ENCODE measurements at regions not wholly inside any gene's neighbourhood (a gene's known extent, or its start where the extent isn't known, plus 50 kb on each side); places are given as distances from the start of the nearest gene placed in this dataset.

DNA sequence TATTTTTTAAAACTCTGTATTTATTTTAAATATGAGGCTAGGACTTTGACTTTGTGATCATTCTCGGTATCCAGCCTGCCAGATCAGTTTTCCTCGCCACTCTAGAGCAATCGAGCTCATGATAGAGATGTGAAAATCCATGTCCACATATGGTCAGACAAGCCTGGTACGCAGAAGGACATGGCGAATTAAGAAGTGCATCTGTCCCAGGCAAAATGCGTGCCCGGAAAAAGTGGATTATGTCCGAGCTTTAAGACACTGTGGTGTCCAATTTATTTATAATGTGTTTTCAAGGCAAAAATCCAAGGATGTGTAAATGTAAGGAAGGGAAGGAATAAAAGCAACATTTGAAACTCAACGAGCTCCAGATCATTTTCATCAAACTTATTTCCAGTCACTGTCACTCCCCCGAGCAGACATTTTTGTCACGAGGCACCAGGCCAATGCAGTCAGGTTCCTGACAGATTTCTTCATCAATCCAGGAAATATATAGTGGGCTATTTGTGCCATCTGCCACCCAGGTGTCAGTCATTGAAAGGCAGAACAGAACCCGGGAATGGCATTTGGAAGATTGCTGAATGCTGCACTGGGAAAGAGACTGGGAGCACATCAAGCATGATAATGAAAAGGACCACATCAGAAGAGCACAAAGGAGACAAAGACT lies 825.7 kb downstream of the SQOR start:
- DNase-seq (ENCODE audit: extremely low read depth, low read depth): no peak

DNA sequence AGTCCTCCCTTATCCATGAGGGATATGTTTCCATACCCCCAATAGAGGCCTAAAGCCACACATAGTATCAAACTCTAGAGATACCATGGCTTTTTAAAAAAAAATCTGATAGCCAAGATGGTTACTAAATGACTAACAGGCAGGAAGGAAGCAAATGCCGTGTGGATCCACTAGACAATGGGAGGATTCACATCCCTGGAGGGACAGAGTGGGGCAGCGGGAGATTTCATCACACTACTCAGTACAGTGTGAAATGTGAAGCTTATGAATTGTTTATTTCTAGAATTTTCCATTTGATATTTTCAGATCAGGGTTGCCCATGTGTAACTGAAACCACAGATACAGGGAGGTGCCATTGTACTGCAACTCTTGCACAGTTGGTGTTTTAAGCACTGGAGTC lies 826.6 kb downstream of the SQOR start:
- TF ChIP-seq, protein P1, sequence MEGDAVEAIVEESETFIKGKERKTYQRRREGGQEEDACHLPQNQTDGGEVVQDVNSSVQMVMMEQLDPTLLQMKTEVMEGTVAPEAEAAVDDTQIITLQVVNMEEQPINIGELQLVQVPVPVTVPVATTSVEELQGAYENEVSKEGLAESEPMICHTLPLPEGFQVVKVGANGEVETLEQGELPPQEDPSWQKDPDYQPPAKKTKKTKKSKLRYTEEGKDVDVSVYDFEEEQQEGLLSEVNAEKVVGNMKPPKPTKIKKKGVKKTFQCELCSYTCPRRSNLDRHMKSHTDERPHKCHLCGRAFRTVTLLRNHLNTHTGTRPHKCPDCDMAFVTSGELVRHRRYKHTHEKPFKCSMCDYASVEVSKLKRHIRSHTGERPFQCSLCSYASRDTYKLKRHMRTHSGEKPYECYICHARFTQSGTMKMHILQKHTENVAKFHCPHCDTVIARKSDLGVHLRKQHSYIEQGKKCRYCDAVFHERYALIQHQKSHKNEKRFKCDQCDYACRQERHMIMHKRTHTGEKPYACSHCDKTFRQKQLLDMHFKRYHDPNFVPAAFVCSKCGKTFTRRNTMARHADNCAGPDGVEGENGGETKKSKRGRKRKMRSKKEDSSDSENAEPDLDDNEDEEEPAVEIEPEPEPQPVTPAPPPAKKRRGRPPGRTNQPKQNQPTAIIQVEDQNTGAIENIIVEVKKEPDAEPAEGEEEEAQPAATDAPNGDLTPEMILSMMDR (IDR thresholded peaks at IDR 0.05; ENCODE audit: low read depth, low read length): no peak

More for the DNA sequence above, 825.7 kb downstream of the SQOR start:
- TF ChIP-seq, protein P1 (IDR thresholded peaks at IDR 0.05; ENCODE audit: low read depth, low read length): no peak

GRCh38 chr15:46467041-46467440 lies 832.2 kb downstream of the SQOR start:
- no peak for DNase-seq (ENCODE audit: extremely low read depth, low read depth)
- TF ChIP-seq, protein P1 (IDR thresholded peaks at IDR 0.05; ENCODE audit: low read depth, low read length): no peak

More for the DNA sequence above, 826.6 kb downstream of the SQOR start:
- DNase-seq (ENCODE audit: extremely low read depth, low read depth): no peak

DNA sequence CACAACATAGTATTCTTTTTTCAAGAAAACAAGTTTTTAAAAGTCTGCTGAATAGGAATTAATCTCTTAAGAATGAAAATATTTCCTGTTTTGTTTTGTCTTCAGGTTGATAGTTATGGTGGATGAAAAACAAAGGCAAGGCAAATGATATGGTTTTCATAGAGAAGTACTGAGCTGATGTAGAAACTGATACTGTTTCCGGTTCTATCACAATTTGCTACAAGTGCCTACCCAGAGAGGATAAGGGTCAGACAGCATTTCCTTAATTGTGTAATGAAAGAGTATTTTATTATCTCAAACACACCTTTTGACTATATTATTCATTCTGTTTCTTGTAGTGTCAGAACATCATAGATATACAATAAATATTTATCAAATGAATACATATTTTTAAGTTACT lies 836.3 kb downstream of the SQOR start:
- no peak for DNase-seq (ENCODE audit: extremely low read depth, low read depth)
- TF ChIP-seq, protein P1 (IDR thresholded peaks at IDR 0.05; ENCODE audit: low read depth, low read length): no peak

- no peak for DNase-seq (ENCODE audit: extremely low read depth, low read depth)
Observed at GRCh38 chr15:46489276-46489675, 854.4 kb downstream of the SQOR start.

DNA sequence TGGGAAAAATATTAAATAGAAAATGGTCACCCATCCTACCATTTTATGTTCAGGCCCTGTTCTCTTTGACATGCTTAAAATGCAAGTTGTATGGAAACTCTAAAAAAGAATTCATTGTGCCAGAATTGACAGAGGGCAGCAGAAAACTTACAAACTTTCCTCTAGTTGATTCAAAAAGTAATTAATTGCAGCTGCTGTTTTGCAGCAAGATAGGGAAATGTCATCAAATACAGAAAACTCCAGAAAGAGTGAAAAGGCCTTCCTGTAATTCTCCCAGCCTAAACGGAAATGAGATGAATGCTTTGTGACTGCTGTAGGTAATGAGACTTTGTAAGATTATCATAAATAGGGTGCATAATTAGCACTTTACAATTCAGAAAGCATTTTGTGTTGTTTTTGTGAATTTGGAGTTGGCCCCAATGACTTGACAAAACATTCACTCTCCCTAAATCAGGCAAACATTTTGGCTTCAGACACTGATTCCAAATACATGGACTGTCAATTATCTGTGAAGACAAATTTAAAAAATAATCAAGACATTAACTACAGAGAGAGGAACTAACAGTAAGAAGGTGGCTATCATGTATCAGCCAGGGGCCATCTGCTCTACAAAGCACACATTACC lies 861.8 kb downstream of the SQOR start:
- no peak for DNase-seq (ENCODE audit: extremely low read depth, low read depth)
- TF ChIP-seq, protein P1 (IDR thresholded peaks at IDR 0.05; ENCODE audit: low read depth, low read length): no peak

More at GRCh38 chr15:46489276-46489675, 854.4 kb downstream of the SQOR start:
- TF ChIP-seq, protein P1 (IDR thresholded peaks at IDR 0.05; ENCODE audit: low read depth, low read length): no peak

DNA sequence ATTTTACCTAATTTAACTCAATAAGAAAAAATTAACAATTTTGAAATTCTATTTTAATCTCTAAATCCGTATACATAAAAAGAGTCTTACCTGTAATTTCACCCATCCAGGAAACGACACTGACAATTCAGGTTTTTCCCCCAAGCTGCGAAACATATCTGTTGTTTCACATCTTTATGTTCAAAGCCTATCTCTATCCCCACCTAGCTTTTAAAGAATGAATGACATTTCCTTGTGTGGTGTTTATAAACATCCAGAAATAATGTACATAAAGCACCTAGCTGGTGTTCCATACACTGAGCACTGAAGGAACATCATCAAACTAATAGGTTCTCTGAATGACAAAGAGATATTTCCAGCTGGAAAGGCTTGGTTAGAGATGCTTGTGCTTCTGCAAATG lies 867.8 kb downstream of the SQOR start:
- no peak for DNase-seq (ENCODE audit: extremely low read depth, low read depth)

More for the DNA sequence above, 867.8 kb downstream of the SQOR start:
- TF ChIP-seq, protein P1 (IDR thresholded peaks at IDR 0.05; ENCODE audit: low read depth, low read length): no peak

Data from AG09319 (cell line).